ENCODE measurements at regions not wholly inside any gene's neighbourhood (a gene's known extent, or its start where the extent isn't known, plus 50 kb on each side); places are given as distances from the start of the nearest gene placed in this dataset.
"Not testable (repeated sequence)": the region's sequence is repeated elsewhere in the genome, so short reads cannot be mapped to it uniquely, and the experiment has no call there.

GRCh38 chr6:169093770-169094551 is 159.7 kb downstream of the THBS2 start:
- TF ChIP-seq CTCF (IDR thresholded peaks at IDR 0.05; ENCODE audit: low read length): no peak
- TF ChIP-seq EZH2phosphoT487 (IDR thresholded peaks at IDR 0.05; ENCODE audit: low read length): no peak
- no peak for TF ChIP-seq EZH2 (optimal IDR thresholded peaks at IDR 0.05; ENCODE audit: low read depth, low read length)
- Histone ChIP-seq H3K79me2 (ENCODE audit: low read length) (no peaks in the 10 kb centered on the region), H3F3A (ENCODE audit: insufficient read depth, low read length) (no peaks in the 10 kb centered on the region), H3K4me3 (ENCODE audit: low read length) (no peak overlapping the region), H2AFZ (ENCODE audit: low read length) (no peak overlapping the region), H3K4me2 (ENCODE audit: low read depth, low read length) (no peak overlapping the region), H3K9me2 (replicated peaks; ENCODE audit: insufficient read depth, low read length) (no peaks in the 10 kb centered on the region), H3K36me3 (replicated peaks; ENCODE audit: insufficient read depth, low read length) (no peaks in the 10 kb centered on the region), H3K9me3 (replicated peaks; ENCODE audit: insufficient read depth, low read length) (no peaks in the 10 kb centered on the region), H4K20me1 (ENCODE audit: insufficient read depth, low read length) (no peaks in the 10 kb centered on the region), H3K27ac (ENCODE audit: low read length) (no peak overlapping the region), H3K4me1 (ENCODE audit: low read length) (no peaks in the 10 kb centered on the region), H3K9ac (ENCODE audit: low read length) (no peak overlapping the region), H3K27me3 (replicated peaks; ENCODE audit: insufficient read depth, low read length) (no peaks in the 10 kb centered on the region)
- DNase-seq: no peak

GRCh38 chr6:169093066-169093723 is 160.5 kb downstream of the THBS2 start:
- H2AFZ ChIP-seq (ENCODE audit: low read length): no peak overlapping the region
- DNase-seq: no peak
- H3K4me3 ChIP-seq (ENCODE audit: low read length): no peak overlapping the region
- no peaks in the 10 kb centered on the region for H3K4me1 ChIP-seq (ENCODE audit: low read length)
- H3K27me3 ChIP-seq (replicated peaks; ENCODE audit: insufficient read depth, low read length): no peaks in the 10 kb centered on the region
- TF ChIP-seq CTCF (IDR thresholded peaks at IDR 0.05; ENCODE audit: low read length): no peak
- H3K79me2 ChIP-seq (ENCODE audit: low read length): no peaks in the 10 kb centered on the region
- no peak overlapping the region for H3K9ac ChIP-seq (ENCODE audit: low read length)
- H3K36me3 ChIP-seq (replicated peaks; ENCODE audit: insufficient read depth, low read length): no peaks in the 10 kb centered on the region
- H3K9me2 ChIP-seq (replicated peaks; ENCODE audit: insufficient read depth, low read length): no peaks in the 10 kb centered on the region
- no peaks in the 10 kb centered on the region for H3F3A ChIP-seq (ENCODE audit: insufficient read depth, low read length)
- no peak overlapping the region for H3K27ac ChIP-seq (ENCODE audit: low read length)
- no peaks in the 10 kb centered on the region for H4K20me1 ChIP-seq (ENCODE audit: insufficient read depth, low read length)
- H3K9me3 ChIP-seq (replicated peaks; ENCODE audit: insufficient read depth, low read length): no peaks in the 10 kb centered on the region
- H3K4me2 ChIP-seq (ENCODE audit: low read depth, low read length): no peak overlapping the region

GRCh38 chr6:169092375-169092774 is 161.3 kb downstream of the THBS2 start:
- Histone ChIP-seq H3K4me2 (ENCODE audit: low read depth, low read length) (no peak overlapping the region), H3K27ac (ENCODE audit: low read length) (no peak overlapping the region), H3K9me2 (replicated peaks; ENCODE audit: insufficient read depth, low read length) (no peaks in the 10 kb centered on the region), H3F3A (ENCODE audit: insufficient read depth, low read length) (no peaks in the 10 kb centered on the region), H3K79me2 (ENCODE audit: low read length) (no peaks in the 10 kb centered on the region), H3K4me1 (ENCODE audit: low read length) (no peaks in the 10 kb centered on the region), H3K4me3 (ENCODE audit: low read length) (no peak overlapping the region), H3K36me3 (replicated peaks; ENCODE audit: insufficient read depth, low read length) (no peaks in the 10 kb centered on the region), H2AFZ (ENCODE audit: low read length) (no peak overlapping the region), H3K9me3 (replicated peaks; ENCODE audit: insufficient read depth, low read length) (no peaks in the 10 kb centered on the region), H3K27me3 (replicated peaks; ENCODE audit: insufficient read depth, low read length) (no peaks in the 10 kb centered on the region), H4K20me1 (ENCODE audit: insufficient read depth, low read length) (no peaks in the 10 kb centered on the region), H3K9ac (ENCODE audit: low read length) (no peak overlapping the region)
- no peak for DNase-seq
- TF ChIP-seq EZH2phosphoT487 (IDR thresholded peaks at IDR 0.05; ENCODE audit: low read length): no peak
- no peak for TF ChIP-seq CTCF (IDR thresholded peaks at IDR 0.05; ENCODE audit: low read length)
- no peak for TF ChIP-seq EZH2 (optimal IDR thresholded peaks at IDR 0.05; ENCODE audit: low read depth, low read length)

GRCh38 chr6:169090514-169091127 is 163.0 kb downstream of the THBS2 start:
- H4K20me1 ChIP-seq (ENCODE audit: insufficient read depth, low read length); DNase-seq; H3K27ac ChIP-seq (ENCODE audit: low read length); H3K4me3 ChIP-seq (ENCODE audit: low read length); H3K4me1 ChIP-seq (ENCODE audit: low read length); H3K79me2 ChIP-seq (ENCODE audit: low read length); H3K36me3 ChIP-seq (replicated peaks; ENCODE audit: insufficient read depth, low read length); H3K9me2 ChIP-seq (replicated peaks; ENCODE audit: insufficient read depth, low read length); H3K4me2 ChIP-seq (ENCODE audit: low read depth, low read length); H3K9me3 ChIP-seq (replicated peaks; ENCODE audit: insufficient read depth, low read length); H3F3A ChIP-seq (ENCODE audit: insufficient read depth, low read length); H3K9ac ChIP-seq (ENCODE audit: low read length); H2AFZ ChIP-seq (ENCODE audit: low read length); H3K27me3 ChIP-seq (replicated peaks; ENCODE audit: insufficient read depth, low read length): not testable (repeated sequence)
